GM21367 (cell line): ENCODE measurements at regions not wholly inside any gene's neighbourhood (a gene's known extent, or its start where the extent isn't known, plus 50 kb on each side); places are given as distances from the start of the nearest gene placed in this dataset.
"Not testable (repeated sequence)": the region's sequence is repeated elsewhere in the genome, so short reads cannot be mapped to it uniquely, and the experiment has no call there.

ENCODE experiments used
- ATAC-seq: cut with Tn5 transposase; IDR thresholded peaks from one replicate; pipeline ENCODE4 v1.9.1; 2021; ENCODE audit not compliant: unreplicated experiment

GRCh38 chr5:134471858-134472449 lies 53.5 kb upstream of the JADE2 start:
- ATAC-seq: not testable (repeated sequence)

GRCh38 chr5:134468921-134469400 lies 56.5 kb upstream of the JADE2 start:
- no peak for ATAC-seq

GRCh38 chr5:134467231-134467630 lies 55.5 kb upstream of the CDKN2AIPNL start:
- ATAC-seq: no peak

GRCh38 chr5:134466241-134467069 lies 54.8 kb upstream of the CDKN2AIPNL start:
- peak; percentile 17 for ATAC-seq

GRCh38 chr5:134465816-134466240 lies 54.1 kb upstream of the CDKN2AIPNL start:
- peak; percentile 73 for ATAC-seq

- ATAC-seq: no peak
Measured at GRCh38 chr5:134464988-134465815, 53.5 kb upstream of the CDKN2AIPNL start.

- no peak for ATAC-seq
Measured at GRCh38 chr5:134463991-134464760, 52.5 kb upstream of the CDKN2AIPNL start.

GRCh38 chr5:134463176-134463720 lies 51.6 kb upstream of the CDKN2AIPNL start:
- ATAC-seq: no peak

GRCh38 chr5:134462761-134463160 lies 51.1 kb upstream of the CDKN2AIPNL start:
- no peak for ATAC-seq

- ATAC-seq: no peak
Measured at GRCh38 chr5:134462047-134462575, 50.4 kb upstream of the CDKN2AIPNL start.
